Right lobe of liver (tissue), 4 donors: ENCODE measurements at regions not wholly inside any gene's neighbourhood (a gene's known extent, or its start where the extent isn't known, plus 50 kb on each side); places are given as distances from the start of the nearest gene placed in this dataset.

Source experiments
- POLR2A ChIP-seq: fragments of 450-650 bp; IDR thresholded peaks from one replicate; pipeline ENCODE4 v1.6.1; 2017; ENCODE audit warnings: antibody characterized with exemption, mild to moderate bottlenecking
- TF ChIP-seq, protein P1 (sequence below), 4 donors: fragments of 200-600 bp in 3 of 4; fragments of 450-650 bp in 1 of 4; IDR thresholded peaks; one replicate each; pipeline versions ENCODE4 v1.5.1 to v1.8.0; 2016 to 2022; ENCODE audit warnings: antibody characterized with exemption in 4 of 4, mild to moderate bottlenecking in 2 of 4
- donor health status: DM: no; HTN: no; CAD: no.
- donor health status: DM: no; HTN: no; CAD: no.
- donor health status: DM: no; HTN: yes; CAD: no.

DNA sequence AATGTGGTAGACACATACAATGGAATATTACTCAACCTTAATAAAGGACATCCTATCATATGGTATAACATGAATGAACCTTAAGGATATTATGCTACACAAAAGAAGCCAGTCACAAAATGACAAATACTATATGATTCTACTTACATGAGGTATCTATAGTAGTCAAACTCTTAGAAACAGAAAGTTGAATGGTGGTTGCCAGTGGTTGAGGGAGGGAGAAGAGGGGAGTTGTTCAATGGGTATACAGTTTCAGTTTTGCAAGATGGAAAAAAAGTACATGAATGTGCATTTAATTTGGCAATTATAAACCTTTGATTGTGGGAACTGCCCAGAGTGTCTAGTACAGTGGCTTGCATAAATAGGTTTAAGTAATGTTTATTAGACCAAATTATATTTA, 473.3 kb upstream of the ZNF608 start:
- TF ChIP-seq, protein P1, sequence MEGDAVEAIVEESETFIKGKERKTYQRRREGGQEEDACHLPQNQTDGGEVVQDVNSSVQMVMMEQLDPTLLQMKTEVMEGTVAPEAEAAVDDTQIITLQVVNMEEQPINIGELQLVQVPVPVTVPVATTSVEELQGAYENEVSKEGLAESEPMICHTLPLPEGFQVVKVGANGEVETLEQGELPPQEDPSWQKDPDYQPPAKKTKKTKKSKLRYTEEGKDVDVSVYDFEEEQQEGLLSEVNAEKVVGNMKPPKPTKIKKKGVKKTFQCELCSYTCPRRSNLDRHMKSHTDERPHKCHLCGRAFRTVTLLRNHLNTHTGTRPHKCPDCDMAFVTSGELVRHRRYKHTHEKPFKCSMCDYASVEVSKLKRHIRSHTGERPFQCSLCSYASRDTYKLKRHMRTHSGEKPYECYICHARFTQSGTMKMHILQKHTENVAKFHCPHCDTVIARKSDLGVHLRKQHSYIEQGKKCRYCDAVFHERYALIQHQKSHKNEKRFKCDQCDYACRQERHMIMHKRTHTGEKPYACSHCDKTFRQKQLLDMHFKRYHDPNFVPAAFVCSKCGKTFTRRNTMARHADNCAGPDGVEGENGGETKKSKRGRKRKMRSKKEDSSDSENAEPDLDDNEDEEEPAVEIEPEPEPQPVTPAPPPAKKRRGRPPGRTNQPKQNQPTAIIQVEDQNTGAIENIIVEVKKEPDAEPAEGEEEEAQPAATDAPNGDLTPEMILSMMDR (IDR thresholded peaks at IDR 0.05), result no peak
- no peak for TF ChIP-seq POLR2A
